CD4-positive, alpha-beta T cell (primary cell): ENCODE measurements at regions not wholly inside any gene's neighbourhood (a gene's known extent, or its start where the extent isn't known, plus 50 kb on each side); places are given as distances from the start of the nearest gene placed in this dataset.

ENCODE experiments used
- ATAC-seq: fragments of 200-7000 bp; cut with Tn5 transposase; one replicate; pipeline ENCODE4 v1.10.0; 2022; ENCODE audit warnings: mild to moderate bottlenecking; ENCODE audit not compliant: poor library complexity
- CTCF ChIA-PET: fragments of 350-600 bp; sonication (Branson Sonifier 250); formaldehyde crosslinking; loops from one replicate; lab custom pipeline; 2021; ENCODE audit warnings: antibody characterized with exemption, inconsistent platforms; lab: Charles Lee
- POLR2A ChIA-PET: fragments of 350-600 bp; sonication (Branson Sonifier 250); formaldehyde crosslinking; loops from one replicate; lab custom pipeline; 2021; ENCODE audit warnings: antibody characterized with exemption, inconsistent platforms; lab: Charles Lee
- DNase-seq, 14 experiments: peaks; one replicate each; pipeline ENCODE4 v3.0.0-alpha.2; 2013 to 2020; ENCODE audit warnings: mixed read lengths in 2 of 14
- H3K27ac ChIP-seq, 2 donors: one replicate each; pipeline versions ENCODE4 v1.5.1 to v1.7.0; 2013; ENCODE audit warnings: low read length in 2 of 2, low read depth in 1 of 2, mild to moderate bottlenecking in 1 of 2
- H3K27me3 ChIP-seq, 2 experiments: 1 replicate in 1 of 2; 2 replicates in 1 of 2; pipeline versions ENCODE4 v1.6.1 to v1.7.0; 2013; ENCODE audit warnings: low read length in 2 of 2, control low read depth in 1 of 2, mild to moderate bottlenecking in 1 of 2, moderate library complexity in 1 of 2; ENCODE audit not compliant: insufficient read depth in 2 of 2, control insufficient read depth in 1 of 2
- H3K36me3 ChIP-seq: one replicate; pipeline ENCODE4 v1.6.1; 2013; ENCODE audit warnings: low read length, control low read depth; ENCODE audit not compliant: insufficient read depth
- H3K4me1 ChIP-seq: one replicate; pipeline ENCODE4 v1.6.1; 2013; ENCODE audit warnings: low read length, control low read depth; ENCODE audit not compliant: insufficient read depth
- H3K4me3 ChIP-seq: one replicate; pipeline ENCODE4 v1.5.1; 2013; ENCODE audit warnings: mild to moderate bottlenecking, low read length, moderate library complexity
- H3K9me3 ChIP-seq, 2 experiments: 1 replicate in 1 of 2; 2 replicates in 1 of 2; pipeline versions ENCODE4 v1.6.1 to v1.7.0; 2013; ENCODE audit warnings: low read length in 2 of 2, mild to moderate bottlenecking in 2 of 2, control low read depth in 1 of 2, moderate library complexity in 1 of 2; ENCODE audit not compliant: control insufficient read depth in 1 of 2, insufficient read depth in 1 of 2
- H3K27ac Mint-ChIP-seq: one replicate; pipeline ENCODE4 v1.8.0; 2020; ENCODE audit warnings: mixed read lengths
- H3K27me3 Mint-ChIP-seq: one replicate; pipeline ENCODE4 v1.8.0; 2021; ENCODE audit warnings: mixed read lengths
- H3K36me3 Mint-ChIP-seq: one replicate; pipeline ENCODE4 v1.8.0; 2021; ENCODE audit warnings: low read depth, mixed read lengths
- H3K4me1 Mint-ChIP-seq: one replicate; pipeline ENCODE4 v1.8.0; 2021; ENCODE audit warnings: low read depth, mixed read lengths
- H3K4me3 Mint-ChIP-seq: one replicate; pipeline ENCODE4 v1.8.0; 2020; ENCODE audit warnings: mild to moderate bottlenecking, mixed read lengths
- H3K9me3 Mint-ChIP-seq: one replicate; pipeline ENCODE4 v1.8.0; 2020; ENCODE audit warnings: mixed read lengths
- intact Hi-C, 2 experiments: fragments of 100-400 bp; cut with DNase I in 1 of 2; cut with micrococcal nuclease in 1 of 2; formaldehyde crosslinking; loops; one replicate each; pipeline versions ENCODE4 v1.15.1 to v1.9.0; 2023 to 2025; cut with DNase I, micrococcal nuclease
- TF ChIP-seq, protein P1 (sequence below): fragments of 200-600 bp; IDR thresholded peaks from one replicate; pipeline ENCODE4 v1.8.0; 2022; ENCODE audit warnings: antibody characterized with exemption, mild to moderate bottlenecking

GRCh38 chr5:174459071-174459702, 265.2 kb upstream of the MSX2 start:
- intact Hi-C loops: no loop called here
- H3K27ac Mint-ChIP-seq: no peak overlapping the region

DNA sequence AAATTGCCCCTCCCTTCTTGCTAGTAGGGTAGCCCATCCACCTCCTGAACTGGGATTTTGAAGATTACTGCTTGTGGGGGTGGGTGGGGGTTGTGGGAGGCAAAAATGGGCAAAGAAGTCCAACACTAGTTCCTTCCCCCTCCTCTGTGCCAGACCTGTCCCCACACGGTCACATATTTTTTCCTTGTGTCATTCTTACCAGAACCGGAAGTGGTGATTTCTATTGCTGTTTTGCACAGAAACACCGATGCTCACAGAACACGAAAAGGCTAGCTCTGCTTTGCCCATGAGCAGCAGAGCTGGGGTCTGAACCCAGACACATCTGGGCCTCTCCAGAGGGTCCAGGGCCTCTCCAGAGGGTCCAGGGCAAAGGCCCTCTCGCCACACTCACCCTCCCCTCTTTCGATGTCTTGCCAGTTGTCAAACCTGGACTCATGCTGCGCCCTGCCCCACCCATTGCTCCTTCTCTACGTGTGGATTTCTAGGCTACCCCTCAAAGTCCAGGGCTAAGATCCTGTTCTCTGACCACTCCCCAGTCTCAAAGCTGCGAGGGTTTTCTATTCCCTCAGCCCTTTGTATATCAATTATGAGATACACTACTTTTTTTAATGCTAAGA, 264.4 kb upstream of the MSX2 start:
- DNase-seq: peak in 1 of 14 experiments; percentile 20
- ChIA-PET POLR2A (no interaction called here), CTCF (no interaction called here)
- no peaks in the 10 kb centered on the region for H3K36me3 ChIP-seq
- no peaks in the 10 kb centered on the region for H3K27me3 ChIP-seq
- H3K4me1 ChIP-seq: peaks cover 11% of the 10 kb centered on the region
- no peak overlapping the region for H3K4me3 ChIP-seq
- Mint-ChIP-seq H3K4me1 (peaks cover 26% of the 10 kb centered on the region), H3K27ac (no peak overlapping the region), H3K4me3 (no peak overlapping the region), H3K36me3 (no peaks in the 10 kb centered on the region), H3K9me3 (no peaks in the 10 kb centered on the region), H3K27me3 (peaks cover 6% of the 10 kb centered on the region)
- intact Hi-C loops: no loop called here
- ATAC-seq: no peak
- H3K9me3 ChIP-seq: peaks cover 0 to 9% of the 10 kb centered on the region in 2 experiments
- H3K27ac ChIP-seq: no peak overlapping the region
- TF ChIP-seq, protein P1, sequence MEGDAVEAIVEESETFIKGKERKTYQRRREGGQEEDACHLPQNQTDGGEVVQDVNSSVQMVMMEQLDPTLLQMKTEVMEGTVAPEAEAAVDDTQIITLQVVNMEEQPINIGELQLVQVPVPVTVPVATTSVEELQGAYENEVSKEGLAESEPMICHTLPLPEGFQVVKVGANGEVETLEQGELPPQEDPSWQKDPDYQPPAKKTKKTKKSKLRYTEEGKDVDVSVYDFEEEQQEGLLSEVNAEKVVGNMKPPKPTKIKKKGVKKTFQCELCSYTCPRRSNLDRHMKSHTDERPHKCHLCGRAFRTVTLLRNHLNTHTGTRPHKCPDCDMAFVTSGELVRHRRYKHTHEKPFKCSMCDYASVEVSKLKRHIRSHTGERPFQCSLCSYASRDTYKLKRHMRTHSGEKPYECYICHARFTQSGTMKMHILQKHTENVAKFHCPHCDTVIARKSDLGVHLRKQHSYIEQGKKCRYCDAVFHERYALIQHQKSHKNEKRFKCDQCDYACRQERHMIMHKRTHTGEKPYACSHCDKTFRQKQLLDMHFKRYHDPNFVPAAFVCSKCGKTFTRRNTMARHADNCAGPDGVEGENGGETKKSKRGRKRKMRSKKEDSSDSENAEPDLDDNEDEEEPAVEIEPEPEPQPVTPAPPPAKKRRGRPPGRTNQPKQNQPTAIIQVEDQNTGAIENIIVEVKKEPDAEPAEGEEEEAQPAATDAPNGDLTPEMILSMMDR: no peak

More at GRCh38 chr5:174459071-174459702, 265.2 kb upstream of the MSX2 start:
- no peaks in the 10 kb centered on the region for H3K36me3 ChIP-seq
- CTCF ChIA-PET: no interaction called here
- ATAC-seq (no peak), DNase-seq (no peak)
- H3K27me3 ChIP-seq: no peaks in the 10 kb centered on the region
- H3K9me3 Mint-ChIP-seq: no peaks in the 10 kb centered on the region
- TF ChIP-seq, protein P1: no peak
- POLR2A ChIA-PET: no interaction called here
- H3K4me3 ChIP-seq: no peak overlapping the region
- H3K4me1 Mint-ChIP-seq: peaks cover 33% of the 10 kb centered on the region
- H3K27ac ChIP-seq: no peak overlapping the region
- H3K27me3 Mint-ChIP-seq: no peaks in the 10 kb centered on the region
- H3K36me3 Mint-ChIP-seq: no peaks in the 10 kb centered on the region
- no peak overlapping the region for H3K4me3 Mint-ChIP-seq
- H3K4me1 ChIP-seq: peaks cover 12% of the 10 kb centered on the region
- peaks cover 0 to 5% of the 10 kb centered on the region in 2 experiments for H3K9me3 ChIP-seq

DNA sequence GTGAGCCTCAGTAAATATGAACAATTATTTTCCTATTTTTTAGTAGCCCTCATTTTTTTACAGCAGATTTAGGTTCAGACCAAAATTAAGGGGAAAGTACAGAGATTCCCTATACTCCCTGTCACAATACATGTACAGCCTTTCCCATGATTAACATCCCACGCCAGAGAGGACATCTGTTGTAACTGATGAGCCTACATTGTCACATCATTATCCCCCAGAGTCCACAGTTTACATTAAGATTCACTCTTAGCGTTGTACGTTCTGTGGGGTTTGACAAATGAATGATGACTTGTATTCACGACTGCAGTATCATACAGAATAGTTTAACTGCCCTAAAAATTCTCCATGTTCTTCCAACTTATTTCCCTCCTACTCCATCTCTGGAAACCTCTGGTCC, 262.3 kb upstream of the MSX2 start:
- ChIA-PET POLR2A (no interaction called here), CTCF (no interaction called here)
- TF ChIP-seq, protein P1: no peak
- Histone ChIP-seq H3K27ac (no peak overlapping the region), H3K4me3 (no peak overlapping the region), H3K36me3 (no peaks in the 10 kb centered on the region), H3K9me3 (peaks cover 0 to 15% of the 10 kb centered on the region in 2 experiments), H3K4me1 (peaks cover 9% of the 10 kb centered on the region), H3K27me3 (no peaks in the 10 kb centered on the region)
- peaks cover 19% of the 10 kb centered on the region for H3K4me1 Mint-ChIP-seq
- no peak overlapping the region for H3K4me3 Mint-ChIP-seq
- intact Hi-C loops: no loop called here
- H3K27me3 Mint-ChIP-seq: peaks cover 6% of the 10 kb centered on the region
- H3K27ac Mint-ChIP-seq: no peak overlapping the region
- ATAC-seq (no peak), DNase-seq (no peak)
- peaks cover 2% of the 10 kb centered on the region for H3K9me3 Mint-ChIP-seq
- no peaks in the 10 kb centered on the region for H3K36me3 Mint-ChIP-seq
